ENCODE measurements at regions not wholly inside any gene's neighbourhood (a gene's known extent, or its start where the extent isn't known, plus 50 kb on each side); places are given as distances from the start of the nearest gene placed in this dataset.

DNA sequence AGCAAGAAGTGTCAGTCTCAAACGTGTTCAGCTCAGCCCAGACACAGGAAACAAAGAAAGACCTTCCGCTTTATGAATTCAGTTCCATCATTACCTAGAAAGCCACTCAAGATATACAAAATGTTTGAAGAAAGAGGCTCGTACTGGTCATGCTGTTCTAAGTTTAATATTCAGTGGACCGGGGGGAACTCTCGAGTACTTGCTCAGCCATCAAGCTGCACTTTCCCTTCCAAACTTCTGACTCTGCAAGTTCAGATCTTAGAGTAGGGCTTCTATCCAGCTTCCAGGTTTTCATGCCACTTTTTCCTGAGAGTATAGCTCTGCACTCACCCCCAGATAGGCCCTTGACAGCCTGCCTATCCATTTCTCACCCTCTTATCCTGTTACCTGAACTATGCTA is 62.8 kb upstream of the OSBPL8 start (continued):
- TF ChIP-seq, protein P1, sequence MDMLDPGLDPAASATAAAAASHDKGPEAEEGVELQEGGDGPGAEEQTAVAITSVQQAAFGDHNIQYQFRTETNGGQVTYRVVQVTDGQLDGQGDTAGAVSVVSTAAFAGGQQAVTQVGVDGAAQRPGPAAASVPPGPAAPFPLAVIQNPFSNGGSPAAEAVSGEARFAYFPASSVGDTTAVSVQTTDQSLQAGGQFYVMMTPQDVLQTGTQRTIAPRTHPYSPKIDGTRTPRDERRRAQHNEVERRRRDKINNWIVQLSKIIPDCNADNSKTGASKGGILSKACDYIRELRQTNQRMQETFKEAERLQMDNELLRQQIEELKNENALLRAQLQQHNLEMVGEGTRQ (IDR thresholded peaks at IDR 0.05; ENCODE audit: borderline replicate concordance, low read depth, low read length): no peak
- TF ChIP-seq, protein P2, sequence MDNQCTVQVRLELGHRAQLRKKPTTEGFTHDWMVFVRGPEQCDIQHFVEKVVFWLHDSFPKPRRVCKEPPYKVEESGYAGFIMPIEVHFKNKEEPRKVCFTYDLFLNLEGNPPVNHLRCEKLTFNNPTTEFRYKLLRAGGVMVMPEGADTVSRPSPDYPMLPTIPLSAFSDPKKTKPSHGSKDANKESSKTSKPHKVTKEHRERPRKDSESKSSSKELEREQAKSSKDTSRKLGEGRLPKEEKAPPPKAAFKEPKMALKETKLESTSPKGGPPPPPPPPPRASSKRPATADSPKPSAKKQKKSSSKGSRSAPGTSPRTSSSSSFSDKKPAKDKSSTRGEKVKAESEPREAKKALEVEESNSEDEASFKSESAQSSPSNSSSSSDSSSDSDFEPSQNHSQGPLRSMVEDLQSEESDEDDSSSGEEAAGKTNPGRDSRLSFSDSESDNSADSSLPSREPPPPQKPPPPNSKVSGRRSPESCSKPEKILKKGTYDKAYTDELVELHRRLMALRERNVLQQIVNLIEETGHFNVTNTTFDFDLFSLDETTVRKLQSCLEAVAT (IDR thresholded peaks at IDR 0.05): no peak

DNA sequence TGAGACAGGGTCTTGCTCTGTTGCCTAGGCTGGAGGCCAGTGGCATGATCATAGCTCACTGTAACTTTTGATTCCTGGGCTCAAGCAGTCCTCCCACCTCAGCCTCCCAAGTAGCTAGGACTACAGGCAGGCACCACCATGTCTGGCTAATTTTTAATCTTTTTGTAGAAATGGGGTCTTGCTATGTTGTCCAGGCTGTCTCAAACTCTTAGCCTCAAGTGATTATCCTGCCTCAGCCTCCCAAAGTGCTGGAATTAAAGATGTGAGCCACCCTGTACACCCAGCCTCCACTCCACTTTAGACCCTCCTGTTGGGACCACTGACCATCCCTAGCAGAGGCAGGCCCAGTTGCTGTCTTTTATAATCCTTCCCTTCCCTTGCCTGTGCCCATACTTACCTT is 63.3 kb upstream of the OSBPL8 start:
- POLR2A ChIA-PET: no interaction called here
- no peak for FAIRE-seq

More for the DNA sequence above, 63.3 kb upstream of the OSBPL8 start:
- Histone ChIP-seq H3K79me2 (ENCODE audit: control insufficient read depth, insufficient read depth, low read length) (no peaks in the 10 kb centered on the region), H3K9ac (ENCODE audit: control insufficient read depth, insufficient read depth, low read length) (no peak overlapping the region), H3K4me2 (ENCODE audit: control insufficient read depth, insufficient read depth) (no peak overlapping the region), H3K9me3 (replicated peaks; ENCODE audit: control insufficient read depth, insufficient read depth, low read length) (no peaks in the 10 kb centered on the region), H2AFZ (ENCODE audit: control insufficient read depth, low read depth, low read length) (no peak overlapping the region), H3K27ac (ENCODE audit: control insufficient read depth, insufficient read depth) (no peak overlapping the region), H3K4me3 (no peak overlapping the region), H3K4me1 (ENCODE audit: control insufficient read depth, insufficient read depth, low read length) (no peaks in the 10 kb centered on the region), H4K20me1 (ENCODE audit: control insufficient read depth, insufficient read depth) (no peaks in the 10 kb centered on the region), H3K36me3 (ENCODE audit: control insufficient read depth in 2 of 2, insufficient read depth in 2 of 2, low read length in 1 of 2) (no peaks in the 10 kb centered on the region), H3K27me3 (replicated peaks in 1 of 2; ENCODE audit: control insufficient read depth in 2 of 2, insufficient read depth in 2 of 2, low read length in 1 of 2) (no peaks in the 10 kb centered on the region)
- ChIA-PET CTCF (interaction anchor here (0.6 to 6.7 kb wide), 15 partner anchors 8 to 388 kb away, joined by 3 to 118 read pairs (median 7); no protein-coding TSS in a partner anchor), SMC1A (ENCODE audit: uncharacterized antibody, unreplicated experiment) (interaction anchor here (0.6 to 3.2 kb wide), 11 partner anchors 9 to 388 kb away, joined by 3 to 37 read pairs (median 3); no protein-coding TSS in a partner anchor), RAD21 (ENCODE audit: unreplicated experiment) (interaction anchor here (0.9 to 2.9 kb wide), 5 partner anchors 13 to 388 kb away, joined by 3 to 39 read pairs (median 21); no protein-coding TSS in a partner anchor)
- in situ Hi-C loops (cut with MboI): loop anchor here (5.0 kb wide), 1 partner anchor 169 kb away; no protein-coding TSS in a partner anchor
- no peak for TF ChIP-seq TCF3 (IDR thresholded peaks at IDR 0.05; ENCODE audit: borderline replicate concordance, insufficient read depth, low read depth, low read length)
- TF ChIP-seq RELA (IDR thresholded peaks at IDR 0.05; ENCODE audit: borderline replicate concordance, partially characterized antibody): no peak
- no peak for TF ChIP-seq RUNX3 (IDR thresholded peaks at IDR 0.05; ENCODE audit: low read length)
- TF ChIP-seq RFX5 (IDR thresholded peaks at IDR 0.05; ENCODE audit: low read depth, low read length): no peak
- TF ChIP-seq, protein P3, sequence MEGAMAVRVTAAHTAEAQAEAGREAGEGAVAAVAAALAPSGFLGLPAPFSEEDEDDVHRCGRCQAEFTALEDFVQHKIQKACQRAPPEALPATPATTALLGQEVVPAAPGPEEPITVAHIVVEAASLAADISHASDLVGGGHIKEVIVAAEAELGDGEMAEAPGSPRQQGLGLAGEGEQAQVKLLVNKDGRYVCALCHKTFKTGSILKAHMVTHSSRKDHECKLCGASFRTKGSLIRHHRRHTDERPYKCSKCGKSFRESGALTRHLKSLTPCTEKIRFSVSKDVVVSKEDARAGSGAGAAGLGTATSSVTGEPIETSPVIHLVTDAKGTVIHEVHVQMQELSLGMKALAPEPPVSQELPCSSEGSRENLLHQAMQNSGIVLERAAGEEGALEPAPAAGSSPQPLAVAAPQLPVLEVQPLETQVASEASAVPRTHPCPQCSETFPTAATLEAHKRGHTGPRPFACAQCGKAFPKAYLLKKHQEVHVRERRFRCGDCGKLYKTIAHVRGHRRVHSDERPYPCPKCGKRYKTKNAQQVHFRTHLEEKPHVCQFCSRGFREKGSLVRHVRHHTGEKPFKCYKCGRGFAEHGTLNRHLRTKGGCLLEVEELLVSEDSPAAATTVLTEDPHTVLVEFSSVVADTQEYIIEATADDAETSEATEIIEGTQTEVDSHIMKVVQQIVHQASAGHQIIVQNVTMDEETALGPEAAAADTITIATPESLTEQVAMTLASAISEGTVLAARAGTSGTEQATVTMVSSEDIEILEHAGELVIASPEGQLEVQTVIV (IDR thresholded peaks at IDR 0.05; ENCODE audit: borderline replicate concordance, partially characterized antibody): no peak
- TF ChIP-seq, protein P4, sequence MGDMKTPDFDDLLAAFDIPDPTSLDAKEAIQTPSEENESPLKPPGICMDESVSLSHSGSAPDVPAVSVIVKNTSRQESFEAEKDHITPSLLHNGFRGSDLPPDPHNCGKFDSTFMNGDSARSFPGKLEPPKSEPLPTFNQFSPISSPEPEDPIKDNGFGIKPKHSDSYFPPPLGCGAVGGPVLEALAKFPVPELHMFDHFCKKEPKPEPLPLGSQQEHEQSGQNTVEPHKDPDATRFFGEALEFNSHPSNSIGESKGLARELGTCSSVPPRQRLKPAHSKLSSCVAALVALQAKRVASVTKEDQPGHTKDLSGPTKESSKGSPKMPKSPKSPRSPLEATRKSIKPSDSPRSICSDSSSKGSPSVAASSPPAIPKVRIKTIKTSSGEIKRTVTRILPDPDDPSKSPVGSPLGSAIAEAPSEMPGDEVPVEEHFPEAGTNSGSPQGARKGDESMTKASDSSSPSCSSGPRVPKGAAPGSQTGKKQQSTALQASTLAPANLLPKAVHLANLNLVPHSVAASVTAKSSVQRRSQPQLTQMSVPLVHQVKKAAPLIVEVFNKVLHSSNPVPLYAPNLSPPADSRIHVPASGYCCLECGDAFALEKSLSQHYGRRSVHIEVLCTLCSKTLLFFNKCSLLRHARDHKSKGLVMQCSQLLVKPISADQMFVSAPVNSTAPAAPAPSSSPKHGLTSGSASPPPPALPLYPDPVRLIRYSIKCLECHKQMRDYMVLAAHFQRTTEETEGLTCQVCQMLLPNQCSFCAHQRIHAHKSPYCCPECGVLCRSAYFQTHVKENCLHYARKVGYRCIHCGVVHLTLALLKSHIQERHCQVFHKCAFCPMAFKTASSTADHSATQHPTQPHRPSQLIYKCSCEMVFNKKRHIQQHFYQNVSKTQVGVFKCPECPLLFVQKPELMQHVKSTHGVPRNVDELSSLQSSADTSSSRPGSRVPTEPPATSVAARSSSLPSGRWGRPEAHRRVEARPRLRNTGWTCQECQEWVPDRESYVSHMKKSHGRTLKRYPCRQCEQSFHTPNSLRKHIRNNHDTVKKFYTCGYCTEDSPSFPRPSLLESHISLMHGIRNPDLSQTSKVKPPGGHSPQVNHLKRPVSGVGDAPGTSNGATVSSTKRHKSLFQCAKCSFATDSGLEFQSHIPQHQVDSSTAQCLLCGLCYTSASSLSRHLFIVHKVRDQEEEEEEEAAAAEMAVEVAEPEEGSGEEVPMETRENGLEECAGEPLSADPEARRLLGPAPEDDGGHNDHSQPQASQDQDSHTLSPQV (IDR thresholded peaks at IDR 0.05): no peak
- TF ChIP-seq, protein P5, sequence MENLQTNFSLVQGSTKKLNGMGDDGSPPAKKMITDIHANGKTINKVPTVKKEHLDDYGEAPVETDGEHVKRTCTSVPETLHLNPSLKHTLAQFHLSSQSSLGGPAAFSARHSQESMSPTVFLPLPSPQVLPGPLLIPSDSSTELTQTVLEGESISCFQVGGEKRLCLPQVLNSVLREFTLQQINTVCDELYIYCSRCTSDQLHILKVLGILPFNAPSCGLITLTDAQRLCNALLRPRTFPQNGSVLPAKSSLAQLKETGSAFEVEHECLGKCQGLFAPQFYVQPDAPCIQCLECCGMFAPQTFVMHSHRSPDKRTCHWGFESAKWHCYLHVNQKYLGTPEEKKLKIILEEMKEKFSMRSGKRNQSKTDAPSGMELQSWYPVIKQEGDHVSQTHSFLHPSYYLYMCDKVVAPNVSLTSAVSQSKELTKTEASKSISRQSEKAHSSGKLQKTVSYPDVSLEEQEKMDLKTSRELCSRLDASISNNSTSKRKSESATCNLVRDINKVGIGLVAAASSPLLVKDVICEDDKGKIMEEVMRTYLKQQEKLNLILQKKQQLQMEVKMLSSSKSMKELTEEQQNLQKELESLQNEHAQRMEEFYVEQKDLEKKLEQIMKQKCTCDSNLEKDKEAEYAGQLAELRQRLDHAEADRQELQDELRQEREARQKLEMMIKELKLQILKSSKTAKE (IDR thresholded peaks at IDR 0.05; ENCODE audit: low read depth, poor library complexity, severe bottlenecking): no peak
- no peak for TF ChIP-seq CREB1 (IDR thresholded peaks at IDR 0.05; ENCODE audit: low read depth)
- no TSS peak for BruUV-seq (replicated peaks)
- intact Hi-C loops (cut with micrococcal nuclease; ENCODE audit: unreplicated experiment): no loop called here
- no peak for ATAC-seq
- no peak for DNase-seq (ENCODE audit: low read depth, low spot score)
